ENCODE measurements at regions not wholly inside any gene's neighbourhood (a gene's known extent, or its start where the extent isn't known, plus 50 kb on each side); places are given as distances from the start of the nearest gene placed in this dataset.
"Not testable (repeated sequence)": the region's sequence is repeated elsewhere in the genome, so short reads cannot be mapped to it uniquely, and the experiment has no call there.

DNA sequence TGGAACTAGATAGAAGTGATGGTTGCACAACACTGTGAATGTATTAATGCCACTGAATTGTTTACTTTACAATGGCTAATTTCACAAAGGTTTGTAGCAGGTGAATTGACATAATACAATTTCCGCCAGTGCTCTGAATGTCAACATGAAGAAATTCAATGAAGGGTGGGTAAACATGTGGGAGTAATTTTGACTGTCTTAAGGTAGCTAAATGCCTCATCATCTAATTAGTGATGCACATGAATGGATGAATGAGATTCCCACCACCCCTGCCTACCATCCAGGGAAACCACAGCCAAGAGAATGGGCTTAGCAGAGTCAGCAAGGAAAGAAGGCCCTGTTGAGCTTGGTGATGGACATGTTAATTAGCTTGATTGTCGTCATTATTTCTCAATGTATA lies 275.3 kb downstream of the ALDH8A1 start:
- no peak for DNase-seq
- H3K9me3 Mint-ChIP-seq: no peaks in the 10 kb centered on the region
- no peak overlapping the region for H3K27ac Mint-ChIP-seq
- no peaks in the 10 kb centered on the region for H3K27me3 Mint-ChIP-seq
- no peaks in the 10 kb centered on the region for H3K4me1 Mint-ChIP-seq
- no peak overlapping the region for H3K4me3 Mint-ChIP-seq
- H3K36me3 Mint-ChIP-seq: no peaks in the 10 kb centered on the region

- Mint-ChIP-seq H3K4me1 (no peaks in the 10 kb centered on the region), H3K4me3 (no peak overlapping the region), H3K9me3 (no peaks in the 10 kb centered on the region), H3K27ac (no peak overlapping the region), H3K36me3 (no peaks in the 10 kb centered on the region), H3K27me3 (no peaks in the 10 kb centered on the region)
- no peak for DNase-seq
Observed at GRCh38 chr6:134669485-134669884, 280.4 kb downstream of the ALDH8A1 start.

DNA sequence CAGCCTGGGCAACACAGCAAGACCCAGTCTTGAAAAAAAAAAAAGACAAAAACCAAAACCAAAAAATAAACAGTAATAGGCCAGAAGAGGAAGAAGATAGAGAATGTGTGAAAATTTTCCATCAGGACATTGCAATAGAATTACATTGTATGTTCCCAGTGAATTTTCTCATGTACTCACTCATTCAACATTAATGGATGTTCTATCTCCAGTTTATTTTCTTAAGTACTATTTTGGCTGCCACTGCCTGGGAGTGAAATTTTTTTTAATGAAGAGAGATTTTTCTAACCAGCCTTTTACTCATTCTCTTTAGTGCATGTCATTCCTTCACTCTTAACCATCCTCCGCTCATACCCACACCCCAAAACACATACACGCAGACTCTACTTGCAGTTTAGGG lies 282.8 kb downstream of the ALDH8A1 start:
- Mint-ChIP-seq H3K4me1 (no peaks in the 10 kb centered on the region), H3K36me3 (no peaks in the 10 kb centered on the region), H3K27me3 (no peaks in the 10 kb centered on the region), H3K9me3 (no peaks in the 10 kb centered on the region), H3K4me3 (no peak overlapping the region), H3K27ac (no peak overlapping the region)
- DNase-seq: no peak

- Mint-ChIP-seq H3K9me3 (no peaks in the 10 kb centered on the region), H3K27ac (no peak overlapping the region), H3K4me3 (no peak overlapping the region), H3K36me3 (no peaks in the 10 kb centered on the region), H3K27me3 (no peaks in the 10 kb centered on the region), H3K4me1 (no peaks in the 10 kb centered on the region)
- no peak for DNase-seq
Observed at GRCh38 chr6:134666125-134666524, 283.8 kb downstream of the ALDH8A1 start.

DNA sequence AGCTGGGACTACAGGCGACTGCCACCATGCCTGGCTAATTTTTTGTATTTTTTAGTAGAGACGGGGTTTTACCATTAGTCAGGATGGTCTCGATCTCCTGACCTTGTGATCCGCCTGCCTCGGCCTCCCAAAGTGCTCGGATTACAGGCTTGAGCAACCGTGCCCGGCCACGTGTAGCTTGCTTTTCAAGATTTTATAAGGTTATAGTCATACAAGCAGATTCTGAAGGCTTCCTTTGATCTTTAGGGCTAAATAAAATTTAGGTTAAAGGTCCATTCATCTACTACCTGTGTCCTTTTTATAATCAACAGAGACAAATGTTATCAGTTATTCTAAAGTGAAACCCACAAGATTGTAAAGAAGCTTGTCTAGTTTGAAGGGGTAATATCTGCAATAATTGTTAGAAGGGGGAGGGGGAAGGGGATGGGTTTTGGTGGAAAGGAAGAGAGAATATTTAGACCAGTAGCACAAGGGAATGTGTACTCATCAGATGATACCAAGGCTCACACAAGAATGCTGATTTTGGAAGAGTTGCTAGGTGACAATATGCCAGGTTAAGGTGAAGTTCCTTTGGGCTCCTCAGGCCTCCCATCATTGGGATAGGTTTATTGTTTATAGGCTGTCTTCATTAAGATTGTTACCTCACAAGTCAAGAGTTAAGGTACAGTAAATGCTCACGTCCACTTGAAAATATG lies 284.7 kb downstream of the ALDH8A1 start:
- H3K27me3 Mint-ChIP-seq: no peaks in the 10 kb centered on the region
- H3K27ac Mint-ChIP-seq: no peak overlapping the region
- H3K4me3 Mint-ChIP-seq: no peak overlapping the region
- DNase-seq: no peak
- no peaks in the 10 kb centered on the region for H3K4me1 Mint-ChIP-seq
- no peaks in the 10 kb centered on the region for H3K9me3 Mint-ChIP-seq
- H3K36me3 Mint-ChIP-seq: no peaks in the 10 kb centered on the region

GRCh38 chr6:134663800-134664535 lies 285.9 kb downstream of the ALDH8A1 start:
- no peaks in the 10 kb centered on the region for H3K36me3 Mint-ChIP-seq
- H3K27ac Mint-ChIP-seq: no peak overlapping the region
- H3K4me1 Mint-ChIP-seq: no peaks in the 10 kb centered on the region
- no peak for DNase-seq
- H3K9me3 Mint-ChIP-seq: no peaks in the 10 kb centered on the region
- no peak overlapping the region for H3K4me3 Mint-ChIP-seq
- no peaks in the 10 kb centered on the region for H3K27me3 Mint-ChIP-seq

- H3K36me3 Mint-ChIP-seq: no peaks in the 10 kb centered on the region
- H3K4me1 Mint-ChIP-seq: no peaks in the 10 kb centered on the region
Observed at GRCh38 chr6:134663356-134663755, 286.5 kb downstream of the ALDH8A1 start.

GRCh38 chr6:134662077-134662700 lies 287.7 kb downstream of the ALDH8A1 start:
- no peak overlapping the region for H3K27ac Mint-ChIP-seq
- no peaks in the 10 kb centered on the region for H3K27me3 Mint-ChIP-seq
- no peak overlapping the region for H3K4me3 Mint-ChIP-seq
- DNase-seq: no peak
- H3K4me1 Mint-ChIP-seq: no peaks in the 10 kb centered on the region
- no peaks in the 10 kb centered on the region for H3K36me3 Mint-ChIP-seq
- H3K9me3 Mint-ChIP-seq: no peaks in the 10 kb centered on the region

More at GRCh38 chr6:134663356-134663755, 286.5 kb downstream of the ALDH8A1 start:
- no peak overlapping the region for H3K27ac Mint-ChIP-seq
- no peaks in the 10 kb centered on the region for H3K27me3 Mint-ChIP-seq
- no peaks in the 10 kb centered on the region for H3K9me3 Mint-ChIP-seq
- DNase-seq: no peak
- H3K4me3 Mint-ChIP-seq: no peak overlapping the region

GRCh38 chr6:134659885-134660284 lies 290.0 kb downstream of the ALDH8A1 start:
- H3K27me3 Mint-ChIP-seq, H3K9me3 Mint-ChIP-seq, H3K4me1 Mint-ChIP-seq, H3K36me3 Mint-ChIP-seq, H3K27ac Mint-ChIP-seq, DNase-seq, H3K4me3 Mint-ChIP-seq: not testable (repeated sequence)

DNA sequence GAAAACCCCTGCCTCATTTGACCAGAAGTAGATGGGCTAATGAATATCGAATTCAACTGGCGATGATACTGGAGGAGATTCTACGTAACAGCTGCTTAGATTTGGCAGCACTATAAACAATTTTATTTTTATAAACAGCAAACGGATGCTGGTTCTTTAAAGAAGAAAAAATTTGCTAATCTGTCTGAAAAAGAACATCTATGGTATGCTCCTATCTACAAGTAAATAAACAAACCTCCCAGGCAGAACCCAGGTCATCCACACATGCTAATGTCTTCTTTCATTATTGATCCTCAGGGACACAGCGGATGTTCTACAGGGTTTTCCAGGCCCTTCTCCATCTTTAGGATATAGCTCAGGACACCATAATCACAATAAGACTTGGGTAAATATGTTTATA lies 291.3 kb downstream of the ALDH8A1 start:
- no peaks in the 10 kb centered on the region for H3K4me1 Mint-ChIP-seq

DNA sequence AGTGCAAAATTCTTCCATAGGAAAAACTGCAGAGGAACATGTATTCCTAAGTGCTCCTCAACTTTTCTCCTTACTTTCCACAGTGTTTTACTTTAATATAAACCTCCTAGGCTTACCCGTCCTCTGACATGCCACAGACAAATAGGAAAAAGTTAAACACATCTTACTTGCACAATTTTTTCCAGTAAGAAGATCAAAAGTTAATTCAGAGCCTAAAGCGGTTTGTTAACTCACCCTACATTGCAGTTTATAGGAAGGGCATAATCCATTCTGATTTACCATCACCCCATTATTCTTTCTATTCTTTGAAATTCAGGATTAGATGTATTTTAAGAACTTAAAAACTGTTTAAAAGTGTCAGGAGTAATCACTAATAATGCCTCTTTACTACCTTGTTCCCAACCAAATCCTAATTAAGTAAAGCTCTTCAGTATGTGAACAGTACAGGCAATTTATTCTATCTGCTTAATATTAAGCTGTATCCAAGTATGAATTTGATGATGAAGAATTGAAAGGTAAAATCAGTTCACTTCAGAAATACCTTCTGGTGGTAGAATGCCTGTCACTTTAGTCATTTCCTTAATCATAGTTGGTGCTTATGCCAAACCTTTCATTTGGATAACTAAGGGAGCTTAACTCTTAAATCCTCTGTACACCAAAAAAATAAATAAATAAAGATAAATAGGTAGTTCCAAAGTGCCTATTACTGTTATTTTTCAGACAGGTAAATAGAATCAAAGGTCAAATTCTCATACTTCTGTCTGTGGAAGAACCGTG lies 292.0 kb downstream of the ALDH8A1 start:
- Mint-ChIP-seq H3K27ac (no peak overlapping the region), H3K4me3 (no peak overlapping the region), H3K9me3 (no peaks in the 10 kb centered on the region), H3K4me1 (no peaks in the 10 kb centered on the region), H3K36me3 (no peaks in the 10 kb centered on the region), H3K27me3 (no peaks in the 10 kb centered on the region)
- DNase-seq: no peak

More for the DNA sequence above, 291.3 kb downstream of the ALDH8A1 start:
- H3K9me3 Mint-ChIP-seq: no peaks in the 10 kb centered on the region
- no peak overlapping the region for H3K27ac Mint-ChIP-seq
- no peak overlapping the region for H3K4me3 Mint-ChIP-seq
- DNase-seq: no peak
- no peaks in the 10 kb centered on the region for H3K36me3 Mint-ChIP-seq
- H3K27me3 Mint-ChIP-seq: no peaks in the 10 kb centered on the region

GRCh38 chr6:134657343-134657742 lies 292.6 kb downstream of the ALDH8A1 start:
- no peak overlapping the region for H3K27ac Mint-ChIP-seq
- H3K9me3 Mint-ChIP-seq: no peaks in the 10 kb centered on the region

GRCh38 chr6:134654751-134655150 lies 295.1 kb downstream of the ALDH8A1 start:
- DNase-seq: no peak
- H3K4me3 Mint-ChIP-seq: no peak overlapping the region
- H3K27ac Mint-ChIP-seq: no peak overlapping the region
- no peaks in the 10 kb centered on the region for H3K27me3 Mint-ChIP-seq
- H3K9me3 Mint-ChIP-seq: no peaks in the 10 kb centered on the region
- H3K36me3 Mint-ChIP-seq: no peaks in the 10 kb centered on the region
- no peaks in the 10 kb centered on the region for H3K4me1 Mint-ChIP-seq

More at GRCh38 chr6:134657343-134657742, 292.6 kb downstream of the ALDH8A1 start:
- no peaks in the 10 kb centered on the region for H3K4me1 Mint-ChIP-seq
- no peaks in the 10 kb centered on the region for H3K27me3 Mint-ChIP-seq
- no peak for DNase-seq
- no peaks in the 10 kb centered on the region for H3K36me3 Mint-ChIP-seq
- H3K4me3 Mint-ChIP-seq: no peak overlapping the region

DNA sequence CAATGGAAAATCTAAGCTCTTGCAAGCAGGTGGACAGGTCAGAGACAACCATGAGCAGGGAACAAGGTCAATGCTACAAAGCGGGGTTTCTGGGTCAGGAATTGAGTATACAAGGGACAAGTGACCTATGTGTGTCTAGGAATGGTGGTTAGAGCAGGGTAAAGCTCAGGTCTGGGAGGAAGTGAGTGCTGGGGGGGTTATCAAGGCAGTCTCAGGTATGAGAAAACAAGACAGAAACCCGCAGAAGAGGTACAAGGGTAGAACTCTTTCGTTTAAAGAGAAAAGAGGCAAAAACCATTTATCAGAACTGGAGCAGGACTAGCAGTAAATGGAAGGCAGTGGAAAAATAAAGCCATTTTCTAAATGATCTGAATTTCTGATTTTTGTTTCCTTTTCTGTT lies 298.4 kb downstream of the ALDH8A1 start:
- Mint-ChIP-seq H3K27me3 (no peaks in the 10 kb centered on the region), H3K4me1 (no peaks in the 10 kb centered on the region), H3K36me3 (no peaks in the 10 kb centered on the region), H3K4me3 (no peak overlapping the region), H3K27ac (no peak overlapping the region), H3K9me3 (no peaks in the 10 kb centered on the region)
- DNase-seq: no peak

DNA sequence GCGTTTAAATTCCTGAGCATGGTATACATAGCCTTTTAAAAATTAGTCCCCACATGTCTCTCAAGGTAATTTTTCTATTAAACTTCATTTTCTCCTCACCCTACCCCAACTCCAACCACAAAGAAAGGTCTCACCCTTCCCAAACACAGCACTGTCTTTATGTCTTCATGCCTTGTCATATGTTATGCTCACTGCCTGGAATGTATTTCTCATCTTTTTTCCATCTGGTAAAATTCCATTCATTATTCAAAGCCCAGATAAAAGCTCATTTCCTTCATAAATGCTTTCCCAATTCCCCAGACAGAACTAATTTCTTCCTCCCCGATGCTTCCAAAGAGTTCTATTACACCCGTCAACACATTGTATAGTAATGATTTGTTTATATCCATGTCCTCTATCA lies 302.0 kb downstream of the ALDH8A1 start:
- Mint-ChIP-seq H3K27me3 (no peaks in the 10 kb centered on the region), H3K36me3 (no peaks in the 10 kb centered on the region), H3K4me3 (no peak overlapping the region), H3K27ac (no peak overlapping the region), H3K9me3 (no peaks in the 10 kb centered on the region), H3K4me1 (no peaks in the 10 kb centered on the region)
- no peak for DNase-seq
